ENCODE measurements at regions not wholly inside any gene's neighbourhood (a gene's known extent, or its start where the extent isn't known, plus 50 kb on each side); places are given as distances from the start of the nearest gene placed in this dataset.

GRCh38 chr4:75232546-75232945 lies 281.7 kb downstream of the RCHY1 start:
- no peaks in the 10 kb centered on the region for H3K36me3 ChIP-seq (replicated peaks in 1 of 2; ENCODE audit: control insufficient read depth in 2 of 2, insufficient read depth in 2 of 2, low read length in 2 of 2)
- H3K4me1 ChIP-seq (ENCODE audit: control insufficient read depth in 2 of 2, insufficient read depth in 1 of 2, low read depth in 1 of 2, low read length in 2 of 2): no peaks in the 10 kb centered on the region
- no peaks in the 10 kb centered on the region for H3K27me3 ChIP-seq (ENCODE audit: control insufficient read depth in 3 of 3, insufficient read depth in 3 of 3, low read depth in 1 of 3, low read length in 3 of 3)
- no peaks in the 10 kb centered on the region for H3K9me3 ChIP-seq (replicated peaks in 1 of 2; ENCODE audit: control insufficient read depth in 2 of 2, insufficient read depth in 1 of 2, low read depth in 1 of 2, low read length in 2 of 2)
- H2BK120ac ChIP-seq (ENCODE audit: low read depth, low read length): no peak overlapping the region
- H3K14ac ChIP-seq (ENCODE audit: low read length): no peak overlapping the region
- no peak overlapping the region for H3K27ac ChIP-seq (replicated peaks; ENCODE audit: low read length)
- H2BK15ac ChIP-seq (ENCODE audit: low read length): no peak overlapping the region
- H2BK5ac ChIP-seq (ENCODE audit: low read length): no peak overlapping the region
- no CpG with 5 or more reads among the region's 3 CpGs for WGBS, 2 donors (ENCODE audit: extremely low coverage in 2 of 2, insufficient read length in 2 of 2, insufficient replicate concordance in 1 of 2)
- DNase-seq (ENCODE audit: low spot score): no peak
- no peak overlapping the region for H4K91ac ChIP-seq (ENCODE audit: low read depth, low read length, poor library complexity)
- H3K18ac ChIP-seq (ENCODE audit: low read length): no peak overlapping the region
- no peak overlapping the region for H2AK5ac ChIP-seq (ENCODE audit: low read depth, low read length)
- no peak overlapping the region for H2BK12ac ChIP-seq (ENCODE audit: low read length)
- no peak overlapping the region for H2AFZ ChIP-seq (ENCODE audit: low read length)
- H3K4me2 ChIP-seq (ENCODE audit: insufficient read depth, low read length, poor library complexity, severe bottlenecking): no peak overlapping the region
- no peak overlapping the region for H3K4me3 ChIP-seq (ENCODE audit: low read length in 2 of 2)
- H3K79me1 ChIP-seq (ENCODE audit: low read depth, low read length): no peaks in the 10 kb centered on the region
- H3K4ac ChIP-seq (ENCODE audit: low read length): no peak overlapping the region
- no peak overlapping the region for H3K23ac ChIP-seq (ENCODE audit: low read depth, low read length, poor library complexity)
- H3K9ac ChIP-seq (ENCODE audit: low read depth, low read length, poor library complexity): no peak overlapping the region
- no peak overlapping the region for H4K8ac ChIP-seq (ENCODE audit: low read depth, low read length)

- Histone ChIP-seq H3K4ac (ENCODE audit: low read length) (no peak overlapping the region), H3K9me3 (replicated peaks in 1 of 2; ENCODE audit: control insufficient read depth in 2 of 2, insufficient read depth in 1 of 2, low read depth in 1 of 2, low read length in 2 of 2) (no peaks in the 10 kb centered on the region), H3K23ac (ENCODE audit: low read depth, low read length, poor library complexity) (no peak overlapping the region), H3K27me3 (ENCODE audit: control insufficient read depth in 3 of 3, insufficient read depth in 3 of 3, low read depth in 1 of 3, low read length in 3 of 3) (no peaks in the 10 kb centered on the region), H3K9ac (ENCODE audit: low read depth, low read length, poor library complexity) (no peak overlapping the region), H3K4me2 (ENCODE audit: insufficient read depth, low read length, poor library complexity, severe bottlenecking) (no peak overlapping the region), H2AK5ac (ENCODE audit: low read depth, low read length) (no peak overlapping the region), H2BK5ac (ENCODE audit: low read length) (no peak overlapping the region), H4K91ac (ENCODE audit: low read depth, low read length, poor library complexity) (no peak overlapping the region), H2BK15ac (ENCODE audit: low read length) (no peak overlapping the region), H3K4me3 (ENCODE audit: low read length in 2 of 2) (no peak overlapping the region), H3K4me1 (ENCODE audit: control insufficient read depth in 2 of 2, insufficient read depth in 1 of 2, low read depth in 1 of 2, low read length in 2 of 2) (no peaks in the 10 kb centered on the region), H4K8ac (ENCODE audit: low read depth, low read length) (no peak overlapping the region), H2BK12ac (ENCODE audit: low read length) (no peak overlapping the region), H2AFZ (ENCODE audit: low read length) (no peak overlapping the region), H3K27ac (replicated peaks; ENCODE audit: low read length) (no peak overlapping the region), H3K14ac (ENCODE audit: low read length) (no peak overlapping the region), H3K18ac (ENCODE audit: low read length) (no peak overlapping the region), H2BK120ac (ENCODE audit: low read depth, low read length) (no peak overlapping the region), H3K79me1 (ENCODE audit: low read depth, low read length) (no peaks in the 10 kb centered on the region), H3K36me3 (replicated peaks in 1 of 2; ENCODE audit: control insufficient read depth in 2 of 2, insufficient read depth in 2 of 2, low read length in 2 of 2) (no peaks in the 10 kb centered on the region)
- no peak for DNase-seq (ENCODE audit: low spot score)
- no CpG with 5 or more reads among the region's 3 CpGs for WGBS, 2 donors (ENCODE audit: extremely low coverage in 2 of 2, insufficient read length in 2 of 2, insufficient replicate concordance in 1 of 2)
Measured at GRCh38 chr4:75229806-75230570, 284.2 kb downstream of the RCHY1 start.

- Histone ChIP-seq H3K14ac (ENCODE audit: low read length) (no peak overlapping the region), H3K4me2 (ENCODE audit: insufficient read depth, low read length, poor library complexity, severe bottlenecking) (no peak overlapping the region), H2BK5ac (ENCODE audit: low read length) (no peak overlapping the region), H2BK15ac (ENCODE audit: low read length) (no peak overlapping the region), H3K9ac (ENCODE audit: low read depth, low read length, poor library complexity) (no peak overlapping the region), H2BK120ac (ENCODE audit: low read depth, low read length) (no peak overlapping the region), H3K4ac (ENCODE audit: low read length) (no peak overlapping the region), H2AK5ac (ENCODE audit: low read depth, low read length) (no peak overlapping the region), H4K8ac (ENCODE audit: low read depth, low read length) (no peak overlapping the region), H3K36me3 (replicated peaks in 1 of 2; ENCODE audit: control insufficient read depth in 2 of 2, insufficient read depth in 2 of 2, low read length in 2 of 2) (no peaks in the 10 kb centered on the region), H3K4me1 (ENCODE audit: control insufficient read depth in 2 of 2, insufficient read depth in 1 of 2, low read depth in 1 of 2, low read length in 2 of 2) (peaks cover 0 to 5% of the 10 kb centered on the region in 2 donors), H3K4me3 (ENCODE audit: low read length in 2 of 2) (no peak overlapping the region), H3K18ac (ENCODE audit: low read length) (no peak overlapping the region), H2BK12ac (ENCODE audit: low read length) (no peak overlapping the region), H4K91ac (ENCODE audit: low read depth, low read length, poor library complexity) (no peak overlapping the region), H3K79me1 (ENCODE audit: low read depth, low read length) (no peaks in the 10 kb centered on the region), H3K27ac (replicated peaks; ENCODE audit: low read length) (no peak overlapping the region), H3K23ac (ENCODE audit: low read depth, low read length, poor library complexity) (no peak overlapping the region), H2AFZ (ENCODE audit: low read length) (no peak overlapping the region), H3K9me3 (replicated peaks in 1 of 2; ENCODE audit: control insufficient read depth in 2 of 2, insufficient read depth in 1 of 2, low read depth in 1 of 2, low read length in 2 of 2) (no peaks in the 10 kb centered on the region), H3K27me3 (ENCODE audit: control insufficient read depth in 3 of 3, insufficient read depth in 3 of 3, low read depth in 1 of 3, low read length in 3 of 3) (no peaks in the 10 kb centered on the region)
- no CpG with 5 or more reads among the region's 2 CpGs for WGBS, 2 donors (ENCODE audit: extremely low coverage in 2 of 2, insufficient read length in 2 of 2, insufficient replicate concordance in 1 of 2)
- no peak for DNase-seq (ENCODE audit: low spot score)
Measured at GRCh38 chr4:75213480-75213879, 280.6 kb downstream of the PARM1 start.

GRCh38 chr4:75211422-75211821 lies 278.5 kb downstream of the PARM1 start:
- H3K27ac ChIP-seq (replicated peaks; ENCODE audit: low read length): no peak overlapping the region
- H3K18ac ChIP-seq (ENCODE audit: low read length): no peak overlapping the region
- H2BK12ac ChIP-seq (ENCODE audit: low read length): no peak overlapping the region
- no peak overlapping the region for H3K4ac ChIP-seq (ENCODE audit: low read length)
- no peak overlapping the region for H4K91ac ChIP-seq (ENCODE audit: low read depth, low read length, poor library complexity)
- H2AFZ ChIP-seq (ENCODE audit: low read length): no peak overlapping the region
- H3K36me3 ChIP-seq (replicated peaks in 1 of 2; ENCODE audit: control insufficient read depth in 2 of 2, insufficient read depth in 2 of 2, low read length in 2 of 2): no peaks in the 10 kb centered on the region
- H3K14ac ChIP-seq (ENCODE audit: low read length): no peak overlapping the region
- no peak for DNase-seq (ENCODE audit: low spot score)
- H2BK15ac ChIP-seq (ENCODE audit: low read length): no peak overlapping the region
- H3K9me3 ChIP-seq (replicated peaks in 1 of 2; ENCODE audit: control insufficient read depth in 2 of 2, insufficient read depth in 1 of 2, low read depth in 1 of 2, low read length in 2 of 2): no peaks in the 10 kb centered on the region
- no peak overlapping the region for H2BK5ac ChIP-seq (ENCODE audit: low read length)
- H3K23ac ChIP-seq (ENCODE audit: low read depth, low read length, poor library complexity): no peak overlapping the region
- no peak overlapping the region for H3K4me2 ChIP-seq (ENCODE audit: insufficient read depth, low read length, poor library complexity, severe bottlenecking)
- H4K8ac ChIP-seq (ENCODE audit: low read depth, low read length): no peak overlapping the region
- no CpG with 5 or more reads among the region's 4 CpGs for WGBS, 2 donors (ENCODE audit: extremely low coverage in 2 of 2, insufficient read length in 2 of 2, insufficient replicate concordance in 1 of 2)
- H2BK120ac ChIP-seq (ENCODE audit: low read depth, low read length): no peak overlapping the region
- H3K4me3 ChIP-seq (ENCODE audit: low read length in 2 of 2): no peak overlapping the region
- no peaks in the 10 kb centered on the region for H3K27me3 ChIP-seq (ENCODE audit: control insufficient read depth in 3 of 3, insufficient read depth in 3 of 3, low read depth in 1 of 3, low read length in 3 of 3)
- no peak overlapping the region for H2AK5ac ChIP-seq (ENCODE audit: low read depth, low read length)
- no peaks in the 10 kb centered on the region for H3K79me1 ChIP-seq (ENCODE audit: low read depth, low read length)
- no peak overlapping the region for H3K9ac ChIP-seq (ENCODE audit: low read depth, low read length, poor library complexity)
- H3K4me1 ChIP-seq (ENCODE audit: control insufficient read depth in 2 of 2, insufficient read depth in 1 of 2, low read depth in 1 of 2, low read length in 2 of 2): peaks cover 0 to 5% of the 10 kb centered on the region in 2 donors
